Spleen (tissue), 7 donors: ENCODE measurements at regions not wholly inside any gene's neighbourhood (a gene's known extent, or its start where the extent isn't known, plus 50 kb on each side); places are given as distances from the start of the nearest gene placed in this dataset.

Experiments used
- CTCF ChIP-seq, 11 experiments: fragments of 200-600 bp in 7 of 11; fragments of 450-650 bp in 4 of 11; sonication (generic) in 4 of 11; IDR thresholded peaks in 8 of 11; conservative IDR thresholded peaks in 3 of 11; 1 replicate in 7 of 11; 2 replicates in 4 of 11; pipeline versions ENCODE4 v1.4.0 to v1.8.0; 2016 to 2021; ENCODE audit warnings: antibody characterized with exemption in 11 of 11, inconsistent platforms in 4 of 11, mild to moderate bottlenecking in 1 of 11
- POLR2A ChIP-seq, 3 donors: fragments of 450-650 bp; IDR thresholded peaks; one replicate each; pipeline ENCODE4 v1.5.1; 2017; ENCODE audit warnings: antibody characterized with exemption in 3 of 3, mild to moderate bottlenecking in 1 of 3
- POLR2AphosphoS5 ChIP-seq, 3 donors: sonication (generic); formaldehyde crosslinking; IDR thresholded peaks; one replicate each; pipeline ENCODE4 v1.5.1; 2017; ENCODE audit warnings: antibody characterized with exemption in 3 of 3
- donor health status: DM: no; HTN: no; CAD: no; lungs with moderate emphysema.
- donor health status: DM: no; HTN: no; CAD: no.
- donor health status: DM: no; HTN: no; CAD: no.

- no peak for TF ChIP-seq CTCF (IDR thresholded peaks at IDR 0.05 in 8 of 11, conservative IDR thresholded peaks at IDR 0.05 in 3 of 11)
- no peak for TF ChIP-seq POLR2A (IDR thresholded peaks at IDR 0.05)
- TF ChIP-seq POLR2AphosphoS5 (IDR thresholded peaks at IDR 0.05) = no peak
Observed at GRCh38 chr10:28969413-28969812, 292.1 kb downstream of the BAMBI start.
